K562 (cell line): ENCODE measurements at regions not wholly inside any gene's neighbourhood (a gene's known extent, or its start where the extent isn't known, plus 50 kb on each side); places are given as distances from the start of the nearest gene placed in this dataset.

Source experiments
- ATAC-seq: fragments of 200-7000 bp; cut with Tn5 transposase; 3 replicates; pipeline ENCODE4 v1.9.1; 2020; ENCODE audit warnings: moderate library complexity
- BruUV-seq: library from RNA; stranded (reverse); fragments of 400-500 nt; replicated peaks from 2 replicates; lab custom pipeline; 2021; lab: Mats Ljungman, UMichigan
- CTCF ChIA-PET: fragments of 300-600 bp; formaldehyde crosslinking; extraction: SDS; loops from one replicate; lab custom pipeline; 2021; ENCODE audit warnings: low intra/inter-chr PET ratio; lab: Yijun Ruan, JAX
- POLR2A ChIA-PET: fragments of 300-600, 350-650 bp; sonication (Branson Sonifier 250); formaldehyde crosslinking; extraction: SDS; loops from one replicate; lab custom pipeline; 2021; ENCODE audit warnings: antibody characterized with exemption, inconsistent platforms; lab: Yijun Ruan, JAX
- DNase-seq, 4 experiments: peaks; one replicate each; pipeline versions ENCODE4 v3.0.0 to v3.0.0-alpha.2; 2011 to 2018; ENCODE audit warnings: low spot score in 3 of 4, mixed read lengths in 3 of 4; ENCODE audit errors: extremely low read depth in 1 of 4
- FAIRE-seq: peaks from 2 replicates; lab custom pipeline; 2011; peaks lifted over from hg19 to GRCh38; lab: Jason Lieb, UNC
- H2AFZ ChIP-seq: 2 replicates; pipeline ENCODE4 v1.6.0; 2011; ENCODE audit warnings: low read depth, low read length, control low read depth, inconsistent platforms
- H3K27ac ChIP-seq: fragments of 200-600 bp; 3 replicates; pipeline ENCODE4 v1.8.0; 2011; ENCODE audit warnings: low read depth, mild to moderate bottlenecking, control low read depth, inconsistent platforms, low read length, moderate library complexity, mixed read lengths; ENCODE audit errors: extremely low read depth
- H3K27me3 ChIP-seq, 2 experiments: fragments of 300-600 bp in 1 of 2; 2 replicates in 1 of 2; 3 replicates in 1 of 2; pipeline versions ENCODE4 v1.6.0 to v1.8.0; 2011; ENCODE audit warnings: inconsistent platforms in 2 of 2, low read length in 2 of 2, mild to moderate bottlenecking in 1 of 2, mixed read lengths in 1 of 2, moderate library complexity in 1 of 2; ENCODE audit not compliant: control insufficient read depth in 2 of 2, insufficient read depth in 2 of 2
- H3K36me3 ChIP-seq: fragments of 300-600 bp; 3 replicates; pipeline ENCODE4 v1.8.0; 2011; ENCODE audit warnings: mild to moderate bottlenecking, low read length, inconsistent platforms; ENCODE audit not compliant: control insufficient read depth, insufficient read depth
- H3K4me1 ChIP-seq, 2 experiments: fragments of 200-600 bp in 1 of 2; replicated peaks in 1 of 2; 2 replicates in 1 of 2; 3 replicates in 1 of 2; pipeline versions ENCODE4 v1.5.1 to v1.8.0; 2011; ENCODE audit warnings: inconsistent platforms in 2 of 2, low read length in 2 of 2, mild to moderate bottlenecking in 1 of 2, mixed read lengths in 1 of 2, moderate library complexity in 1 of 2; ENCODE audit not compliant: control insufficient read depth in 2 of 2, insufficient read depth in 2 of 2
- H3K4me2 ChIP-seq: 2 replicates; pipeline ENCODE4 v1.6.1; 2011; ENCODE audit warnings: low read length, control low read depth, inconsistent platforms, mixed read lengths; ENCODE audit not compliant: insufficient read depth
- H3K4me3 ChIP-seq: fragments of 200-600 bp; sonication (generic), shearing (Covaris generic); 2 replicates; pipeline ENCODE4 v1.5.1; 2016; ENCODE audit warnings: control low read depth, inconsistent platforms
- H3K79me2 ChIP-seq: fragments of 200-600 bp; 3 replicates; pipeline ENCODE4 v1.8.0; 2011; ENCODE audit warnings: low read length, inconsistent platforms; ENCODE audit not compliant: control insufficient read depth, insufficient read depth
- H3K9ac ChIP-seq, 2 experiments: 2 replicates each; pipeline versions ENCODE4 v1.6.0 to v1.6.1; 2011; ENCODE audit warnings: low read depth in 2 of 2, low read length in 2 of 2, control low read depth in 1 of 2, inconsistent platforms in 1 of 2, mild to moderate bottlenecking in 1 of 2, mixed read lengths in 1 of 2; ENCODE audit not compliant: insufficient read depth in 1 of 2
- H3K9me1 ChIP-seq: one replicate; pipeline ENCODE4 v1.6.0; 2011; ENCODE audit warnings: inconsistent platforms, mild to moderate bottlenecking, low read length, moderate library complexity; ENCODE audit not compliant: control insufficient read depth, insufficient read depth
- H3K9me3 ChIP-seq: replicated peaks from 2 replicates; pipeline ENCODE4 v1.5.1; 2011; ENCODE audit warnings: low read depth, low read length, inconsistent platforms; ENCODE audit not compliant: control insufficient read depth, insufficient read depth
- H4K20me1 ChIP-seq: replicated peaks from 2 replicates; pipeline ENCODE4 v1.6.1; 2011; ENCODE audit warnings: low read length, inconsistent platforms, mixed read lengths; ENCODE audit not compliant: control insufficient read depth, insufficient read depth
- ARID2 ChIP-seq: fragments of 450-650 bp; IDR thresholded peaks from 2 replicates; pipeline ENCODE4 v1.6.1; 2017; ENCODE audit warnings: antibody characterized with exemption, mild to moderate bottlenecking
- CBFB ChIP-seq: sonication (generic); formaldehyde crosslinking; IDR thresholded peaks from 2 replicates; pipeline ENCODE4 v1.4.0; 2020; ENCODE audit warnings: mild to moderate bottlenecking, missing genetic modification reagents
- CTBP1 ChIP-seq: fragments of 450-650 bp; IDR thresholded peaks from 2 replicates; pipeline ENCODE4 v1.6.1; 2016; ENCODE audit warnings: borderline replicate concordance
- FOXM1 ChIP-seq, 2 experiments: fragments of 450-650 bp in 1 of 2; sonication (generic) in 1 of 2; formaldehyde crosslinking in 1 of 2; IDR thresholded peaks; 2 replicates each; pipeline versions ENCODE4 v1.6.1 to v1.9.0; 2017 to 2022; ENCODE audit warnings: low read depth in 2 of 2, mild to moderate bottlenecking in 2 of 2, missing genetic modification reagents in 1 of 2, moderate library complexity in 1 of 2
- MCM3 ChIP-seq: fragments of 450-650 bp; IDR thresholded peaks from 2 replicates; pipeline ENCODE4 v1.6.1; 2016
- NELFE ChIP-seq: IDR thresholded peaks from 2 replicates; pipeline ENCODE4 v1.6.1; 2011; ENCODE audit warnings: mild to moderate bottlenecking; ENCODE audit not compliant: insufficient read depth, insufficient read length
- RFX1 ChIP-seq: fragments of 450-650 bp; IDR thresholded peaks from 2 replicates; pipeline ENCODE4 v1.6.1; 2016; ENCODE audit warnings: mild to moderate bottlenecking, moderate library complexity
- XRCC4 ChIP-seq: IDR thresholded peaks from one replicate; pipeline ENCODE4 v1.6.1; 2011; ENCODE audit not compliant: insufficient read depth, insufficient read length; ENCODE audit errors: extremely low read depth
- ZKSCAN3 ChIP-seq: fragments of 250-450 bp; sonication (Bioruptor Pico); IDR thresholded peaks from 2 replicates; pipeline ENCODE4 v1.4.0; 2020
- WGBS: fragments of 100-300 bp; shearing (Covaris generic); methylation state at CpG from one replicate; pipeline ENCODE4 v1.1.6; 2016; ENCODE audit warnings: low coverage, mixed read lengths; ENCODE audit not compliant: insufficient coverage; ENCODE audit errors: missing lambda C conversion rate; 5-methylcytosine and 5-hydroxymethylcytosine counted together
- in situ Hi-C: fragments of 300-500 bp; cut with MboI; formaldehyde crosslinking; loops from 4 replicates; pipeline ENCODE4 v1.15.0; 2018; ENCODE audit warnings: inconsistent platforms, mixed read lengths
- intact Hi-C: fragments of 100-400 bp; cut with micrococcal nuclease; formaldehyde crosslinking; loops from 2 replicates; pipeline ENCODE4 v1.14.2; 2022
- TF ChIP-seq, protein P1 (sequence below), 2 experiments: fragments of 450-650 bp; formaldehyde crosslinking in 1 of 2; IDR thresholded peaks; 2 replicates each; pipeline versions ENCODE4 v1.4.0 to v1.6.1; 2014 to 2020; ENCODE audit warnings: mild to moderate bottlenecking in 2 of 2, borderline replicate concordance in 1 of 2, low read depth in 1 of 2
- TF ChIP-seq, protein P2 (sequence below): fragments of 150-350 bp; conservative IDR thresholded peaks from 2 replicates; pipeline ENCODE4 v1.6.1; 2014; ENCODE audit warnings: low read length

DNA sequence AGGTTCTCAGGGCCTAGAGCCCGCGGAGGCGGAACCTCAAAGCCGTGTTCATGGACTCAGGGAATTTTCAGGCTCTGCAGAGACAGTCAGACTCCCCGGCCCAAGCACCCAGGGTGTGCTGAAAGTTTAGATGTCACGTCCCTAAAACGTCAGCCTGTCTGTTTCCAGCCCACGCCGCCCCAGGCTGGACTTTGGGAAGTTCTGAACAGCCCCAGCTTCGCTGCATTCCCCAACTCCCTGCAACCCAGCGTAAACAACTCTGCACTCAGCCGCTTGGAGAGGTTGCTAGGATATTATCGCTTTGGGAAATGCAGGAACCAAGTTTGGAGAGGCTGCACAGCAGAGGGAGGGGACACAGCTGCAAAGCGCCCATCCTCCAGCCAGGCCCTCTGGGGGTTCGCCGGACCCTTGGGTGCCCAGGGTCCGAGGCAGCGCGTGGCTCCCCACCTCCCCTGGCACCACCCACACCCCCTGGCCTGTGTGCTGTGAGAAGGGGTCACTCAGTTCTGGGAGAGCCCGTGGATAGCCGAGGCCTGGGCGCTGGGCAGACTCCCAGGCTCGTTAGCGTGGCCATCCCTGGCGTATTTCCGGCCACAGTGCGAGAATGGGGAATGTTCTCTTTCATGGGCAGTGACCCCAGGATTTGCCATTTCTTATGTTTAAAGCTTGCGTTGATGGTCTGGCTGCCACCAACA lies 120.5 kb upstream of the FGF3 start:
- no TSS peak for BruUV-seq
- ChIA-PET CTCF (interaction anchor here (0.6 kb wide), 1 partner anchor 144 kb away, joined by 4 read pairs; no protein-coding TSS in a partner anchor), POLR2A (interaction anchor here (0.8 to 1.3 kb wide), 2 partner anchors 9 to 11 kb away, joined by 4 to 5 read pairs; no protein-coding TSS in a partner anchor)
- no peak overlapping the region for H3K4me2 ChIP-seq
- H3K79me2 ChIP-seq, result no peaks in the 10 kb centered on the region
- peaks cover 6 to 45% of the 10 kb centered on the region in 2 experiments for H3K27me3 ChIP-seq
- peak; percentile 15 for FAIRE-seq
- no peaks in the 10 kb centered on the region for H3K36me3 ChIP-seq
- peak overlapping the region in 1 of 2 experiments; percentile 37; a peak in 1 of 4 replicates for H3K9ac ChIP-seq
- no peak overlapping the region for H3K4me3 ChIP-seq
- H3K9me1 ChIP-seq, result no peaks in the 10 kb centered on the region
- in situ Hi-C loops (no loop called here), intact Hi-C loops (no loop called here)
- DNase-seq, result no peak
- no peaks in the 10 kb centered on the region; the same call in 1 of the 2 replicates for H3K9me3 ChIP-seq
- no peak overlapping the region for H2AFZ ChIP-seq
- H3K4me1 ChIP-seq, result peaks cover 2 to 32% of the 10 kb centered on the region in 2 experiments; a peak in 4 of 5 replicates
- H4K20me1 ChIP-seq, result no peaks in the 10 kb centered on the region
- 15% methylated on average over 28 of the region's 28 CpGs for WGBS
- no peak; the same call in 2 of the 3 replicates for ATAC-seq
- H3K27ac ChIP-seq, result no peak overlapping the region
- TF ChIP-seq NELFE, result no peak
- TF ChIP-seq ZKSCAN3 (CRISPR knock-in tag), result no peak
- TF ChIP-seq, protein P1, sequence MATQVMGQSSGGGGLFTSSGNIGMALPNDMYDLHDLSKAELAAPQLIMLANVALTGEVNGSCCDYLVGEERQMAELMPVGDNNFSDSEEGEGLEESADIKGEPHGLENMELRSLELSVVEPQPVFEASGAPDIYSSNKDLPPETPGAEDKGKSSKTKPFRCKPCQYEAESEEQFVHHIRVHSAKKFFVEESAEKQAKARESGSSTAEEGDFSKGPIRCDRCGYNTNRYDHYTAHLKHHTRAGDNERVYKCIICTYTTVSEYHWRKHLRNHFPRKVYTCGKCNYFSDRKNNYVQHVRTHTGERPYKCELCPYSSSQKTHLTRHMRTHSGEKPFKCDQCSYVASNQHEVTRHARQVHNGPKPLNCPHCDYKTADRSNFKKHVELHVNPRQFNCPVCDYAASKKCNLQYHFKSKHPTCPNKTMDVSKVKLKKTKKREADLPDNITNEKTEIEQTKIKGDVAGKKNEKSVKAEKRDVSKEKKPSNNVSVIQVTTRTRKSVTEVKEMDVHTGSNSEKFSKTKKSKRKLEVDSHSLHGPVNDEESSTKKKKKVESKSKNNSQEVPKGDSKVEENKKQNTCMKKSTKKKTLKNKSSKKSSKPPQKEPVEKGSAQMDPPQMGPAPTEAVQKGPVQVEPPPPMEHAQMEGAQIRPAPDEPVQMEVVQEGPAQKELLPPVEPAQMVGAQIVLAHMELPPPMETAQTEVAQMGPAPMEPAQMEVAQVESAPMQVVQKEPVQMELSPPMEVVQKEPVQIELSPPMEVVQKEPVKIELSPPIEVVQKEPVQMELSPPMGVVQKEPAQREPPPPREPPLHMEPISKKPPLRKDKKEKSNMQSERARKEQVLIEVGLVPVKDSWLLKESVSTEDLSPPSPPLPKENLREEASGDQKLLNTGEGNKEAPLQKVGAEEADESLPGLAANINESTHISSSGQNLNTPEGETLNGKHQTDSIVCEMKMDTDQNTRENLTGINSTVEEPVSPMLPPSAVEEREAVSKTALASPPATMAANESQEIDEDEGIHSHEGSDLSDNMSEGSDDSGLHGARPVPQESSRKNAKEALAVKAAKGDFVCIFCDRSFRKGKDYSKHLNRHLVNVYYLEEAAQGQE (IDR thresholded peaks at IDR 0.05; ENCODE audit: borderline replicate concordance), result peak; percentile 53; the same call in 1 of the 2 replicates
- TF ChIP-seq, protein P1 (CRISPR knock-in tag; IDR thresholded peaks at IDR 0.05; ENCODE audit: low read depth), result no peak
- no peak for TF ChIP-seq FOXM1 (IDR thresholded peaks at IDR 0.05; ENCODE audit: low read depth)
- no peak for TF ChIP-seq FOXM1 (CRISPR knock-in tag; IDR thresholded peaks at IDR 0.05; ENCODE audit: low read depth)
- TF ChIP-seq, protein P2, sequence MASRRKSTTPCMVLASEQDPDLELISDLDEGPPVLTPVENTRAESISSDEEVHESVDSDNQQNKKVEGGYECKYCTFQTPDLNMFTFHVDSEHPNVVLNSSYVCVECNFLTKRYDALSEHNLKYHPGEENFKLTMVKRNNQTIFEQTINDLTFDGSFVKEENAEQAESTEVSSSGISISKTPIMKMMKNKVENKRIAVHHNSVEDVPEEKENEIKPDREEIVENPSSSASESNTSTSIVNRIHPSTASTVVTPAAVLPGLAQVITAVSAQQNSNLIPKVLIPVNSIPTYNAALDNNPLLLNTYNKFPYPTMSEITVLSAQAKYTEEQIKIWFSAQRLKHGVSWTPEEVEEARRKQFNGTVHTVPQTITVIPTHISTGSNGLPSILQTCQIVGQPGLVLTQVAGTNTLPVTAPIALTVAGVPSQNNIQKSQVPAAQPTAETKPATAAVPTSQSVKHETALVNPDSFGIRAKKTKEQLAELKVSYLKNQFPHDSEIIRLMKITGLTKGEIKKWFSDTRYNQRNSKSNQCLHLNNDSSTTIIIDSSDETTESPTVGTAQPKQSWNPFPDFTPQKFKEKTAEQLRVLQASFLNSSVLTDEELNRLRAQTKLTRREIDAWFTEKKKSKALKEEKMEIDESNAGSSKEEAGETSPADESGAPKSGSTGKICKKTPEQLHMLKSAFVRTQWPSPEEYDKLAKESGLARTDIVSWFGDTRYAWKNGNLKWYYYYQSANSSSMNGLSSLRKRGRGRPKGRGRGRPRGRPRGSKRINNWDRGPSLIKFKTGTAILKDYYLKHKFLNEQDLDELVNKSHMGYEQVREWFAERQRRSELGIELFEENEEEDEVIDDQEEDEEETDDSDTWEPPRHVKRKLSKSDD, result no peak
- TF ChIP-seq CBFB, result no peak
- TF ChIP-seq XRCC4, result no peak
- TF ChIP-seq MCM3, result no peak
- TF ChIP-seq RFX1, result peak; percentile 68
- TF ChIP-seq ARID2, result no peak
- 0 out of 2 replicates have a peak, but pooled peaks have one; percentile 21 for TF ChIP-seq CTBP1
